ENCODE measurements at regions not wholly inside any gene's neighbourhood (a gene's known extent, or its start where the extent isn't known, plus 50 kb on each side); places are given as distances from the start of the nearest gene placed in this dataset.
"Not testable (repeated sequence)": the region's sequence is repeated elsewhere in the genome, so short reads cannot be mapped to it uniquely, and the experiment has no call there.

DNA sequence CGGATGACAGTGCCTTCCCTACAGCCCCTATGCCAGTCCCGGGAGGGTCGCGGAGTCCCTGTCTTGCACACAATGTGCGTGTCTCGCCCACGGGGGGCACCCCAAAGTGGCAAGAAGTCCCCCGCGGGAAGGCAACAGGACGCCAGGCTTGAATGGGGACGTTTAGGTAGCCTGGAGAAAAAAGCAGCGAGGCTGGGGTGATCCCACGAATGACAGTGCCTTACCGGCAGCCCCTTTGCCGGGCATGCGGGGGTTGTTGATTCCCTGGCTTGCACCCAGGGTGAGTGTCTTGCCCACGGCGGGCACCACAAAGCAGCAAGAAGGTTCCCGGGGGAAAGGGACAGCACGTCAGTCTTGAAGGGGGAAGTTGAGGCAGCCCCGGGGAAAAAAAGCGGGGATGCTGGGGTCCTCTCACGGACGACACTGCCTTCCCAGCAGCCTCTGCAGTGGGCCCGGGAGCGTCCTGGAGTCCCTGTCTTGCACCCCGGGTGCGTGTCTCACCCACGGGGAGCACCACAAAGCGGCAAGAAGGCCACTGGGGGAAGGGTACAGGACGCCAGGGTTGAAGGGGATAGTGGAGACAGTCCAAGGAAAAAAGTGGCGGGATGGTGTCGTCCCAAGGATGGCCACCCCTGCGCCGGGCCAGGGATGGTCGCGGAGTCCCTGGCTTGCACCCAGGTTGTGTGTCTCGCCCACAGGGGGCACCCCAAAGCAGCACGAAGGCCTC lies 156.8 kb upstream of the ALG10B start:
- DNase-seq (ENCODE audit: low read depth) = no peak

GRCh38 chr12:38160318-38161122 lies 156.1 kb upstream of the ALG10B start:
- DNase-seq (ENCODE audit: low read depth) = no peak

DNA sequence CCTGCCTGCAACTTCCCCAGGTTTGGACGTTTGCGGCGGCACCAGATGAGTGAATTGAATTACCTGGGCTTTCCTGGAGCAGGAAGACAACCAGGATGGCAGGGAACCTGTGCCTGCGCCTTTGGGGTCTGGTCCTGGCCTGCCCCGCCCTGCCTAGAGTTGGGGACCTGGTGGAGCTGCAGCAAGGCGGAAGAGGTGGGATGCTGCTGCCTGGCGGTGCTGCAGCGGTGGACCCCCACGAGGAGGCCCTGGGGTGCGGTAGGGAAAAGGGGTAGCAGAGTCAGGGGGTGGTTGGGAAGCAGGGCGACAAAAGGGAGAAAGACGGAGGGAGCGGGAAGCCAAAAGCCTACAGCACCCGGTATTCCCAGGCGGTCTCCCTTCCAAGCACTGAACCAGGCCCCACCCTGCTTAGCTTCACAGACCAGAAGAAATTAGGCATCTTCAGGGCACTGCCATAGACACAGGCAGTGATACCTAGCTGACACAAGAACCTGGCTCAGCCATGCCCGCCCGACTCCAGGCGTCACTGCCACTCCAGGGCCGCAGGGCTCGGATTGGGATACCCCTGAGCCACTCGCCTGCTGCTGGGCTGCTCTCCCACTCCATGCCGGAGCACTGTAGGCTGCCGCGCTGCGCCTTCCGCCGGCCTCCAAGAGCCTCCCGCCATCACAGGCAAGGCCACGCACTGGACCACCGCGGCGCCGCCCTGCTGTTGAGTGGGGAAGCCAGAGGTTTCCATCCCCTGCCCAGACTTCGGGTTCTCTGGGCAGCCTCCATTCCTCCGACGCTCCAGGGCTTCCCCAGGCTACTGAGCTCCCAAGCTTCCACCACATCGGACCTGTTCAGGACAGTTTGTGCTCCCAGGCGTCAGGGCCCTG lies 155.2 kb upstream of the ALG10B start:
- no peak for DNase-seq (ENCODE audit: low read depth)

DNA sequence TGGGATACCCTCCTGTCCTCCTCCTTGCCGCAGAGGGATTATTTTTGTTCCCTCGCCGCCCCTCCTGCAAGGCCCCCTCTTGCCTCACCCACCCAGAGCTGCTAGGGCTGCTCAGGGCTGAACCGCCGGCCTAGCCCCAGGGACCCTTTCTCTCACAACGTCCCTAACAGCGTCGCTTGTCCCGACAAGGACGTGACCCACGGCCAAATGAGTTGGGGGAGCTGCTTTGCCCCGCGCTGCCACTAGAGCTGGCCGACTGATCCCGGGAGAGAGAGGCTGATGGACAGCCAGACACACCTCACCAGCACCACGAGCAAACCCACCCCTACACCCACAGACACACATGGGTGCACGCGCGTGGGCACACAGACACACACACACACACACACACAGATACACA lies 154.6 kb upstream of the ALG10B start:
- DNase-seq (ENCODE audit: low read depth) = no peak

DNA sequence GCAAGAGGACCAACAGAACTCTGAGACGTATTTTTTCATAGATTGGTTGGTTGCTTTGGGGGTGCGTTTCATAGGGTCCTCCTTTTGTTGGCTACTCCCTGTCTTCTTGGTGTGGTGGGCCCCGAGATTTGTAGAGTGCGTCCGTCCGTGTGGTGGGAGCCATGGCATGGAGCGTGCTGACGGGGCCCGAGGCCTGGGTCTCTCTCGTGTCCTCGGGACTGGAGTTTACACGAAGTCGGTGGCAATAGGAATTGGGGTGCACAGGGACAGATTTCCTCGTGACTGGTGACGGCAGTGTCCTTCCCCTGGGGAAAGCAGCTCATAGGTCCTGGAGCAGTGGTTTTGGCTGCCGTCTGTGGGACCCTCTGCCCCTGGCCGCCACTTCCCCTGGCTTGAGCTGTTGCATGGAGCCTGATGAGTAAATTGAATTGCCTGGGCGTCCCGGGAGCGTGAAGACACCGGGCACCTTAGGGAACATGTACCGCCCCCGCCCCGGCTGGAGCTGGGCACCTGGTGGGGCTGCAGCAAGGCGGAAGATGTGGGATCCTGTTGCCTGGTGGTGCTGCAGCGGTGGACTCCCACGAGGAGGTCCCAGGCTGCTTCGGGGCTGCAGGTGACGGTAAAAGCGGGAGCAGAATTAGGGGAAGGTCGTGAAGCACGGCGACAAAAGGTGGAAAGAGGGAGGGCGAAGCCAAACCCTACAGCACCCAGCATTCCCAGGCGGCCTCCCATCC lies 153.7 kb upstream of the ALG10B start:
- no peak for DNase-seq (ENCODE audit: low read depth)

DNA sequence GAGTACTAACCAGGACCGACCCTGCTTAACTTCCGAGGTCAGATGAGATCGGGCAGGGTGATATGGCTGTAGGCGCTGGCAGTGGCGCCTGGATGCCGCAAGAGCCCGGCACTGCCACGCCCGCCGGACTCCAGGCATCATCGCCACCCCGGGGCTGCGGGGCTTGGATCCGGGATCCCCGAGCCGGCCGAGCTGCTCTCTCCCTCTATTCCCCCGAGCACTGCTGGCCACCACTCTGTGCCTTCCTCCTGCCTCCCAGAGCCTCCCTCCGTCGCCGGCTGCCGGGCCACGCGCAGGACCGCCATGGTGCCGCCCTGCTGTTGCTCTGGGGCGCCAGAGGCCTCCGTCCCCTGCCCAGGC lies 153.2 kb upstream of the ALG10B start:
- DNase-seq (ENCODE audit: low read depth) = no peak

DNA sequence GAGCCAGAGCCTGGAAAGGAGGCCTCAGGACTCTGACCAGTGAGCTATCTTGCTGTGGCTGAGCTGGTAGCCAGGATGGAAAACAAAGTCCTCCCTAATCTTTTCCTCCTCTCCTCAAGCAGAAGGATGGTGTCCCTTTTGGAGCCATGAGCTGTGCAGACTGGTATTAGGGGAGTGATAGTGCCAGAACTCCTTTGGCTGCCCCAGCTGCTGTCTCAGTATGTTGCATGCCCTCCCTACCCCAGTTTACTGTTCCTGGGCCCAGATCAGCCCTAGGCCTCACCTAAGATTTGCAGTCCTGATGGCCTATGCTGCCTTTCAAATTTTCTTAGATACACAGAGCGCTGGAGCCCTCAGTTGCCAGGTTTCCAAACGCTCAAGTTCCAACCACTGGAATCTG lies 150.3 kb upstream of the ALG10B start:
- no peak for DNase-seq (ENCODE audit: low read depth)

GRCh38 chr12:38175538-38175937 lies 141.0 kb upstream of the ALG10B start:
- no peak for DNase-seq (ENCODE audit: low read depth)

DNA sequence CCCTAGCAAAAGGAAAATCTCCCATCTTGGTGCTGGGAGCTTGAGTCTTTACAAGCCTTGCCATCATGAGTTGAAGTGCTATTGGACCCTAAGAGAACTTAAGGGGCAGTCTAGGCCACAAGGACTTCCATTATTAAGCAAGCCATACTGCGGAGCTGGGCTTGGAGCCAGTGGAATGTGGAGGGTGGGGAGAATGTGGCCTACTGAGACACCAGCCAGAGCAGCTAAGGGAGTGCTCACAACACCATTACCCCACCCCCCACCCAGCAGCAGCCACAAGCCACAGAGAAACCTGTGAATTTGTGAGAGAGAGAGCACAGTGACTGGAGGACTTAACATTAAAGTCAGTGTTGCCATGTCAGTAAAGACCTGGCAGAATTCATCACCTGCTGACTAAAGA lies 133.0 kb upstream of the ALG10B start:
- not testable (repeated sequence) for DNase-seq (ENCODE audit: low read depth)

DNA sequence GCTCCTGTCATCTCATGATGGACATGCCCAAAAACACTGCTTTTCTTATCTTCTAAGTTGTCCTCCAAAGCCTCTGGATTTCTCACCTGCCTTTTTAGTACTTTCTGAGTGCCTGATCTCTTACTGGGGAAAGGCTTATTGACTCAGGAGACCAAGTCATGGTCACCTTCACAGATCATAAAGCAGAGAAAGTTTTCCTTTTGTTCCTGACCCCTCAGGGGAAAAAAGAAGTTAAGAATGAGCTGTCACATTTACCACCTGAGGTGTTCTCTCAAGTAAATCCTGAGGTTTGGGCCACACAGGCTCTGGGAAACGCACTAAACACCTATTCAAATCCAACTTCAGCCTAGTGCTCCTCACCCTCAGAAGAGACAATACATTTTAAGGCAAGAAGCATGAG lies 119.3 kb upstream of the ALG10B start:
- DNase-seq (ENCODE audit: low read depth) = not testable (repeated sequence)

GRCh38 chr12:38201461-38202276 lies 114.9 kb upstream of the ALG10B start:
- no peak for DNase-seq (ENCODE audit: low read depth)

DNA sequence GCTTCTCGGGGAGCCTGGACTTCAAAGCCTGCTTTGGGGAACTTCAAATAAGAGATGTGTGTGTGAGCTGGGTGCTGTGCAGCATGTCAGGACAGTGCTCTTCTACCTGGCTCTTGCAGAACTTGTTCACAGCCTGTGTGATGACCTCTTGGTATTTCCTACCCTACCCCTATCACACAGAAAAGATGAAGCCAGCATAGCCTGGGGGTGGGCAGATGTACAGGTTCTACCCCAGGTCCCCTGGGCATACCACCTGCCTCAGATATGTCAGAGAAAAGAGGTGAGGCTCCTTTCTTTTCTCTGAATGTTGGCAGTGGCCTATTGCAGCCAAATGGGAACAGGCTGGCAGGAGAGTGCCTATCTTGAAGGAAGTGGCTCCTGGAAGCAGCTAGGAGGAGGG lies 111.7 kb upstream of the ALG10B start:
- DNase-seq (ENCODE audit: low read depth) = no peak

GRCh38 chr12:38222011-38222410 lies 94.6 kb upstream of the ALG10B start:
- DNase-seq (ENCODE audit: low read depth) = no peak

DNA sequence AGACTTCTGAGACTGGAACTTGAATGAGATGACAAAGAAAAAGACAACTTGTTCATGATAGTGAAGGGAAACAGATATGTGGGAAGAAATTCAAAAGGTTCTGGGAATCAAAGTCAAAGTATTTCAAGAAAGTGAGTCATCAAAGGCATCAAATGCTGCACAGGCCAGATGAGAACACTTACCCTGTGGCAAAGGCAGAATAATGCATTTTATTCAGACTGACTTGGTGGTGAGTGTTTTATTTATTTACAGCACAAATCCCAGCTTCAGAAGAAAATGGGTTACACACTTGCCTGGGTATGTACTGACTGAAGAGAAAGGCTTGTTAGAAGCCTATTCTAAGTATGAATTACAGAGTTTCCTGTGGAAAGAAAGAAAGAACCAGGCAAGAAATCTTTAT lies 78.2 kb upstream of the ALG10B start:
- DNase-seq (ENCODE audit: low read depth) = not testable (repeated sequence)

GRCh38 chr12:38253778-38254177 lies 62.8 kb upstream of the ALG10B start:
- no peak for DNase-seq (ENCODE audit: low read depth)

DNA sequence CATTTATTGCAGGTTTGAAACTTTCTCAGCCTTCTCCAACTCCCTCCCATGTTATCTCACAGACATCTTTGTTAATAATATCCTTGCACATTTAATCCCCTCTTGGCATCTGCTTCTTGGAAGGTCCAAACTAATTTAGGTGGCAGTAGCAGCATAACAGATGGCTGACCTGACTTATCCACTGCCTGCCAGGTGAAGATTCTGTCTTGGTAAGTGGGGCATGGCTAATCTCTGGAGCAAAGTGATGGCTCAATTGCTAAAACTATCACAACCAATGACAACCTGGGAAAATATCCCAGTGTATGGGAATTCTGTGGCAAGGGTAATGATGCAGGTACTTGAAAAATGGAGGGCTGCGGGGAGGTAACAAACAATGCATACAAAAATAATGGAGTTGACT lies 58.2 kb upstream of the ALG10B start:
- no peak for DNase-seq (ENCODE audit: low read depth)
